HG03159 (cell line): ENCODE measurements at regions not wholly inside any gene's neighbourhood (a gene's known extent, or its start where the extent isn't known, plus 50 kb on each side); places are given as distances from the start of the nearest gene placed in this dataset.
"Not testable (repeated sequence)": the region's sequence is repeated elsewhere in the genome, so short reads cannot be mapped to it uniquely, and the experiment has no call there.

ENCODE experiments used
- ATAC-seq: cut with Tn5 transposase; IDR thresholded peaks from one replicate; pipeline ENCODE4 v1.9.1; 2021; ENCODE audit warnings: mild to moderate bottlenecking, moderate library complexity; ENCODE audit not compliant: unreplicated experiment

- no peak for ATAC-seq
These were observed 1195.9 kb downstream of the ROBO2 start for GRCh38 chr3:78235841-78236240.

- no peak for ATAC-seq
These were observed 1198.9 kb downstream of the ROBO2 start for GRCh38 chr3:78238811-78239210.

- no peak for ATAC-seq
These were observed 1202.8 kb downstream of the ROBO2 start for GRCh38 chr3:78242724-78243123.

GRCh38 chr3:78244136-78244535, 1204.2 kb downstream of the ROBO2 start:
- no peak for ATAC-seq

GRCh38 chr3:78249294-78249693, 1209.4 kb downstream of the ROBO2 start:
- ATAC-seq, result no peak

- no peak for ATAC-seq
These were observed 1214.0 kb downstream of the ROBO2 start for GRCh38 chr3:78253860-78254259.

GRCh38 chr3:78255403-78255802, 1215.5 kb downstream of the ROBO2 start:
- ATAC-seq, result no peak

- no peak for ATAC-seq
These were observed 1216.2 kb downstream of the ROBO2 start for GRCh38 chr3:78256123-78256522.

- ATAC-seq, result no peak
These were observed 1218.1 kb downstream of the ROBO2 start for GRCh38 chr3:78257951-78258530.

GRCh38 chr3:78258798-78259197, 1218.9 kb downstream of the ROBO2 start:
- ATAC-seq, result no peak

- ATAC-seq, result no peak
These were observed 1220.5 kb downstream of the ROBO2 start for GRCh38 chr3:78260388-78260787.

GRCh38 chr3:78266550-78266949, 1226.7 kb downstream of the ROBO2 start:
- ATAC-seq, result not testable (repeated sequence)

- ATAC-seq, result no peak
These were observed 1227.3 kb downstream of the ROBO2 start for GRCh38 chr3:78267235-78267634.

GRCh38 chr3:78268087-78268486, 1228.2 kb downstream of the ROBO2 start:
- no peak for ATAC-seq

GRCh38 chr3:78268716-78269668, 1229.1 kb downstream of the ROBO2 start:
- ATAC-seq, result no peak

GRCh38 chr3:78273326-78273725, 1233.4 kb downstream of the ROBO2 start:
- no peak for ATAC-seq

- ATAC-seq, result no peak
These were observed 1234.7 kb downstream of the ROBO2 start for GRCh38 chr3:78274475-78275065.

- ATAC-seq, result no peak
These were observed 1235.5 kb downstream of the ROBO2 start for GRCh38 chr3:78275420-78275852.

- peak; percentile 45 for ATAC-seq
These were observed 1237.3 kb downstream of the ROBO2 start for GRCh38 chr3:78277220-78277619.

GRCh38 chr3:78277801-78278200, 1237.9 kb downstream of the ROBO2 start:
- ATAC-seq, result no peak

GRCh38 chr3:78279091-78279490, 1239.2 kb downstream of the ROBO2 start:
- no peak for ATAC-seq

GRCh38 chr3:78281381-78281780, 1241.5 kb downstream of the ROBO2 start:
- no peak for ATAC-seq
